HG02610 (cell line): ENCODE measurements at regions not wholly inside any gene's neighbourhood (a gene's known extent, or its start where the extent isn't known, plus 50 kb on each side); places are given as distances from the start of the nearest gene placed in this dataset.

Source experiments
- ATAC-seq: cut with Tn5 transposase; IDR thresholded peaks from one replicate; pipeline ENCODE4 v1.9.1; 2021; ENCODE audit warnings: mild to moderate bottlenecking, moderate library complexity; ENCODE audit not compliant: unreplicated experiment

DNA sequence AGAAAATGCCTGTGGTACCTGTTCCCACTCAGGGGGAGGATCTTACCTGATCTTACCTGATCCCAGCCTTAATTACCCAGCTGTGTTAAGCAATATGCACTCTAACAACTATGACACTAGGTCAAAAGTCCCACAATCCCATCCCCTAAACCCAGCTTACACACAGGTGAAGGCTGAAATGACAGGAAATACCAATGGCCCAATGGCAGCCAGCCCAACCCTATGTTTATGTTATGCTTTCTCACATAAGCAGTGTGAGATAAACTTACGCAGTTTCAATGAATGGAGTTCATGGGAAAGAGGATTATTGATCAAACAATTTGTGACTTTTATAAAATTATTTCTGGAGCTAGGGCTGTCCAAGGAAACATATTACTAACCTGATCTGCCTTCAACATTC lies 91.9 kb downstream of the GPAM start:
- no peak for ATAC-seq

DNA sequence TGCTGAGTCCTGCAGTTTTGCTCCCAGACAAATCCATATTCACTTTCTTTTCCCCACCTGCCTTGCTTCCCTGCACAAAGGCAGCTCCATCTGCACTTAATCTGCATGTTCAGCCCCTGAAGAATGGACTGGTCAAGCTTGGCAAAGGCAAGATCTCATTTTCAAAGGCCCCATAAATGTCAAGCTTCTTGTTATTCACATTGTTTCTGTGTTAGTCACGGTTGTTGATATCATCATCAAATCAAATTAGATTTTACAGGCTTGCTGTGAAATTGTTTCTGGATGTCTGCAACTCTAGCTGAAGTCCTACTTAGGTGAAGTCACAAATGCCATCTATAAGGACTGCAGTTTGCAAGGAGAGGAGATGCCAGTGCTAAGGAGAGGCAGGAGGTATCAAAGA lies 91.0 kb downstream of the GPAM start:
- no peak for ATAC-seq

DNA sequence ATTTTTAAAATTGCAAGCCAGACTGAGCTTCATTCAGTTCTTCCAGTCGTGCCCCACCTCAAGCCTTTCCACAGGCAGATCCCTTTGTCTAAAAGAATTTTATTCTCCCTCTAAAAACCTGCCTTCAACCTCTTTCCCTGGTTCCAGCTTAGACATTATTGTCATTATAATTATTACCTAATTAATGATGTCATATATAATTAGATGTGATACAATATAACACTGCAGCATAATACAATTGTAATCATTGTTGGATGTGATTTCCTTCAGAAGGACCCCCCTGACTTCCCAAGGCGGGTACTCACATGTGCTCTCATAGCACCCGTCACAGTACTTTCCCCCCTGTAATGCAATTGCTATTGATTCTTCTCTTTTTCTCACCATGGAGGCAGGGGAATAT lies 88.6 kb downstream of the GPAM start:
- no peak for ATAC-seq

- no peak for ATAC-seq
These were observed 87.8 kb downstream of the GPAM start for GRCh38 chr10:112095731-112096130.

GRCh38 chr10:112098682-112099081 lies 84.9 kb downstream of the GPAM start:
- ATAC-seq: no peak
